GM19463 (cell line): ENCODE measurements at regions not wholly inside any gene's neighbourhood (a gene's known extent, or its start where the extent isn't known, plus 50 kb on each side); places are given as distances from the start of the nearest gene placed in this dataset.
"Not testable (repeated sequence)": the region's sequence is repeated elsewhere in the genome, so short reads cannot be mapped to it uniquely, and the experiment has no call there.

Experiments used
- ATAC-seq: cut with Tn5 transposase; IDR thresholded peaks from one replicate; pipeline ENCODE4 v1.9.1; 2021; ENCODE audit warnings: mild to moderate bottlenecking, moderate library complexity; ENCODE audit not compliant: unreplicated experiment

DNA sequence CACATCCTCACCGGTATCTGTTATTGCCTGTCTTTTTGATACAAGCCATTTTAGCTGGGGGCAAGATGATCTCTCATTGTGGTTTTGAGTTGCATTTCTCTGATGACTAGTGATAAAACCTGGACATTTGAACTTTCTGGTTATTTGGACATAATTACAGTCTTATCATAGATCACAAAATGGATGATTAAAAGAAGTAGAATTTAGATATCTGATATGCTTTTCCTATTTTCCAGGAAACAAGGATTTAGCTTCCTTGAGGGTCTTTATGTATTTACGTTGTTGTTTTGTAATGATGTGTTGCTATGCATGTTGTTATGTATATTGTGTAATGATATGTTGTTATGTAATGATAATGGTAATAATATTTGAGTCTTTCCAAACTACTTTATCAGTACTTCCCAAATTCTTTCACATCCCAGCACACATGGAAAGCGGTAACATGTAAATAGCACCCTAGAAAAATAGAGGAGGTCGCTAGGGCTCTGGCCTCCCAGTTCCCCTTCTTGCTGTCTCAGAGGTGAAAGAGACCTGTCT is 53.8 kb downstream of the GJD2 start:
- ATAC-seq = no peak

DNA sequence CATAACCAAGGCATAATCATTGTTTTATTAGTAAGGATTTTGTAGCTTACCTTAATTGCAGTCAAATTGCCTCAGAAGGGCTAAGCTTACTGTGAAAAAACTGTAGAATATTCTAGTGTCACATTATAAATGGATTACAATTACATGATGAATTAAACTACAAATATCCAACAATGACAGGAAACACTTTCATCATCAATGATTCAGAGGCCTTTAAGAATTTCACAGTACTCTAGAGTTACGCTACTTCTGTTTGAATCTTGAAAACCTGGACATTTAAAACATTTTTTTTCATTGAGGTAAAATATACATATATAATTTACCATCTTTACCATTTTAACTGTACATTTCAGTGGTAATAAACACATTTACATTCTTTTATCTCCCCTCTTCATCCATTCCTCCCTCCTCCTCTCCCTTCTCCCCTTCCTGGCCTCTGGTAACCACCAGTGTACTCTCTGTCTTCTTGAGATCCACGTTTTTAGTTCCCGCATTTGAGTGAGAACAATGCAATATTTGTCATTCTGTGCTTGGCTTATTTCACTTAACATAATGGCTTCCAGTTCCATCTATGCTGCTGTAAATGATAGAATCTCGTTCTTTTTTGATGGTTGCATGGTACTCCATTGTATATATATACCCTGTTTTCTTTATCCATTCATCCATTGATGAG is 54.7 kb downstream of the GJD2 start:
- ATAC-seq = no peak

DNA sequence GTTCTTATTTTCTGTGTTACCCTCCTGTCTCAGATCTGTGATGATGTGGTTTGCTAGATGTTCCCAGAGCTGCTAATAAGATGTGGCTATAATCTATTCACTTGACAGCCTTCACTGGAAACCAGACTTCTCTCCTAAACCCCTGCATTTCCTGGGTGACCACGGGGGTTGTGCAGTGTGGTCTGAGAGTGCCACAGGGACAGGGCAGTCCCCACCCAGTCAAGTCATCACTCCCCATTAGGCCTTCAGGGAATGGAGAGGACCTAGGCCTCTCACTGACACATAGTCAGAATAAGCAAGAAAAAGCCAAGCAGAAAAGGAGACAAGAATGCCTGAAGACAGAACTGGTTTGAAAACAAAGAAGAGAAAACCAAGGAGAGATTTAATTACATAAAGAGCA is 58.3 kb downstream of the GJD2 start:
- no peak for ATAC-seq

DNA sequence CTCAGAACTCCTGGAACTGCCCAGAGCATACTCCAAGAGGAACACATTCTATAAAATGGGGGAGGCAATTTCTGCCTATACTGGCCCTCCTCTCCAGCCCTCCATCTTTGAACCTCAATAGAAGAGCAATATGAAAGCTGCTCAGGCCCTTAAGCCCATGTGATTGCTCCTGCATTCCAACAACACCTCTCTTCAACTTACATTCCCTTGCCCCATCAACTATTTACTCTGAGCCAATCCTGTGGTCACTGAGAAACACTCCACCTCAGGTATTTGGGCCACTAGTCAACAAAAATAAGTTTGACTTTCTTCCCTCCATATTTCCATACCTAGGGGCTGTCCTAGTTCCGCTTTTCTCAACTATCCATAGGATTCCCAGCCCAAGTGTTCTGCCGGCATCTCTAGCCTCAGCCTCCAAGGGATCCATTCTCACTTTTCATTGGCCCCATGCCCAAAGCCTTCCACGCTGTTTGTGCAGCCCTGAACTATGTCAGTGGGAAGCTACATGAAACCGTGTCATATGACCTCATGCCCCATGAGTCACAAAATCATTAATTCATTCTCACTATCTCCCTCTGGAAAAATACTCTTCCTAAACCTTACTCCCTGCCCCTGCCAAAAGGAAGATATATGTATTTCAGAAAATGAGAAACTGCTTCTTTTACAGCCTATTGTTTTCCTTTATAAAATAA is 61.6 kb downstream of the GJD2 start:
- ATAC-seq = no peak

DNA sequence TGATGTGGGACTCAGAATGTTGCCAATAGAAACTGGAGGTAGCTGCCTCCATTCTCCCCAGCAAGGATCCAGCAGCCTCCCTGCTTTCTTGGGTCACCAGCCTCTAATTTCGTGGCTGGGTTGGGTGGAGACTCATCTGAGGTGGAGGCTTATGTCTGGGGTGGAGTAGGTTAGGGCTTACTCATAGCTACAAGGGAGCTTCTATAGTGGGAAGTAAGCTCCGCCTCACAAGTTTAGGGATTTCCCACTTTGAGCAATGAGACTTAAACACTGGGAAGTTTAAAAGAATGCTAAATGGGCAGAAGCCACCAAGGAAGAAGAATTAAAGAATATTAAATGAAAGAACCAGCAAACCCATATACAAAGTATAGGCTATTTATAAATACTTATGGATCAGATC is 63.8 kb downstream of the GJD2 start:
- no peak for ATAC-seq

DNA sequence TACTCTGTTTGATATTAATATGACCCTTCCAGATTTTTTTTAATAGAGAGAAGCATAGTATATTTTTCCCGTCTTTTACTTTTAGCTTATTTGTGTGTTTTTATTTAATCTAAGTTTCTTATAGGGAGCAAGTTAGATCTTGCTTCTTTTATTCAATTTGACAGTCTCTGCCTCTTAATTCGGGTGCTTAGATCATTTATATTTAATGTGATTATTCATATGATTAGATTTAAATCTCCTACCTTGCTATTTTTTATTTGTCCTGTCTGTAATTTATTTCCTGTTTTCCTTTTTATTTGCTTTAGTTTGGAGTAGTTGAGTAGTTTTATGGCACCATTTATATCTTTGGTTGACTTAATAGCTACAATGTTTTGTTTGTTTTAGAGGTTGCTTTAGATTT is 66.1 kb downstream of the GJD2 start:
- ATAC-seq = no peak

DNA sequence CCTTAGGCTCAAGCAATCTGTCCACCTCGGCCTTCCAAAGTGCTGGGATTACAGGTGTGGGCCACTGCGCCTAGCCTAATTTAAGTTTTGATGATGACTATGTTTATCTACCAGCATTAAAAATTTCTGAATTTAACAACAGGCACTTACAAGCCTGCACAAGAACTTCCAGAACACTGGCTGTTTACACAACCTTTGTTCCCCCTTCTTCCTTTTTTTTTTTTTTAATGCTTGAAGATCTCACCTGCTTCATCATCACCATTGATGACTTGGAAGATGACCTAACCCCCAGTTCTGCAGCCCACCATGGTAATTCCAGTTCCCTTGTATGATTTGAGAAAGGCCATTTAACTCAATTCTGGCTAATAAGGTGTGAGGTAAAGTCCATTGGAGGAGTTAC is 70.4 kb downstream of the GJD2 start:
- no peak for ATAC-seq

DNA sequence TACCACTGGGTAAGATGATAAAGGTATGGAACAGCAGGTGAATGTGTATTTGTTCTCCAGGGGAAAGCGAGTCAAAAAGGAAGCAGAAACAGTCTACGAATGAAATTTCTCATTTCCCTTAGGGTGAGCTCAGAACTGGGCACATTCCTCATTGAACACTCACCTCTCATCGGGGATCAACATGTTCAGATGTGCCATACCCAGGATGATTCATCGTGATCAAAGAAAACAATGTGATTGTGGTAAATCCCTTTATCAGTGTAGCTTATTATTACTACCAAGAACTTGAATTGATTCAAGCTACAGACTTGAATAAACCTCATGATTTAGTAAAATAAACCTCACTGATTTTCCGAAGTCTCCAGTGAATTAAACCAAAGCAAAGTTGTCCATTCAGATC is 72.1 kb downstream of the GJD2 start:
- ATAC-seq = no peak

DNA sequence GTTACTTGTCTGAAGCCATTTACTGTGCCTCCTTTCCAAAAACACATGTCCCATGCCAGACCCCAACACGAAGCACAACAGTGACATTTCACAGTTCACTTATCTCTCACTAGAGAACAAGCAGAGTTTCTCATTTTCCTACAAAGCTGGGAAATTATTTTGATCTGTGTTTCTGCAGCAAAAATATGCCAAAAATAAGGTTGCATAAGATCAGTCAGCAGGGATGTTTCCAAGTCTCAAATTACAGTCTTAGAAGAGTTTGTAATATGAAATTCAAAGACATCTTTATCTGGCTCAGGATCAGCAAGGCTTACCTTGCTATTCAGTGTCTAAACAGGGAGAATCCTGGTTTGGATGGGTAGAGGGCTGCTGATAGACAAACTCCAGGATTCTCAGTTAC is 75.5 kb downstream of the GJD2 start:
- no peak for ATAC-seq

DNA sequence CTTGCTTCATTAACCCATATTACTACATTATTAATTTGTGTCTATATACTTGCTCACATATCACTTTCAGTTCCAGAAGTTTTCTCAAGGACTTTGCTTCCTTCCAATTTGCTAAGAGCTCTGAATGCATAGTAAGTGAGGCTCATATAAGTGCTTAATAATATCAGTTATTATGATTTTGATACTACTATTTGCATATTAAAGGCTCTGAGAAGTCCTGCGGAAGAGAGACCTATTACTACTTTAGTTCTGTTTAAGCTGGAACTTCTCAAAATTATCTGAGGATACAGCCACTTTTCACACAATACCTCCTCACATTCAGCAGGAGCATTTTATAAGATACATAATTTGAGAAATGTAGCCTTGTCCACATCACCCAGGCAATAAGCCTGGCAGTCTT is 81.6 kb downstream of the GJD2 start:
- ATAC-seq = no peak

DNA sequence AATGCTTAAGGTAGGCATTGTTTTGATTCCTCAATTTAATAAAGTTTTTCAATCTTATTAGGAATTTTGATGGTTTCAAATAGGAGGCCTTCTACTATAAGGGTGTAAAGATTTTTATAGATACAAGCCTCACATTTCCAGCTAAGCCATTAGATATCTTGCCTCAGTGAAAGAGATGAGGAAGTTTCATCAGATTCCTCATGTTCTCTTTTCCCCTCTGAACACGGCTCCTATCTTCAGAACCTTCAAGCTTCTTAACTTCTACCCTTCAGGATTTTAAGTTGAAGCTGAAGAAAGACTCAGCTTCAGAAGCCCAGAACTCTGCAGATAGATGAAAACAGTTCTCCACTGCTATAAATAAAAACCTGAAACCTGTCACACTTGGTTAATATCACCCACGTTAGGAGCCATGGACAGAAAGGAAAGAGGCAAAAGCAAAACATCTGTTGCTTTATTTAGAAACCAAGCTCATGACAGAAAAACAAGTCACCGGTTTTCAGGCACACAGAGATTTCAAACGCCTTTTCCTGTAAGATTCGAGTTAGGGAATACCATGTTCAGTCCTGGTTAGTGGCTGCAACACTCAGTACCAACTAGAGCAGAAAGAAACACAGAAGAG is 82.2 kb upstream of the GOLGA8B start:
- ATAC-seq = no peak

DNA sequence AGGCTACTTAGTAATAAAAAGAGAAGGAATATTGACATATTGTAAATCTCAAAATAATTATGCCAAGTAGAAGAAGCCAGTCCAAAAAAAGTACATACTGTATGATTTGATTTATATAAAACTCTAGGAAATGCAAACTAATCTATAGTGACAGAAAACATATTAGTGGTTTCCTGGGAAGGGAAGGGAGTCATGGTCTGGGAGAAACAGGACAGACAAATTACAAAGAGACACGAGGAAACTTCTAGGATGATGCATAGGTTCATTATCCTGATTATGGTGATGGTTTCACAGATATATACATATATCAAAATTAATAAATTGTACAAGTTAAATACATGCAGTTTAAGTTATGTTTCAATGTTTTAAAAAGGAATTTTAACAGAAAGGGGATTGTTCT is 81.0 kb upstream of the GOLGA8B start:
- ATAC-seq = no peak

DNA sequence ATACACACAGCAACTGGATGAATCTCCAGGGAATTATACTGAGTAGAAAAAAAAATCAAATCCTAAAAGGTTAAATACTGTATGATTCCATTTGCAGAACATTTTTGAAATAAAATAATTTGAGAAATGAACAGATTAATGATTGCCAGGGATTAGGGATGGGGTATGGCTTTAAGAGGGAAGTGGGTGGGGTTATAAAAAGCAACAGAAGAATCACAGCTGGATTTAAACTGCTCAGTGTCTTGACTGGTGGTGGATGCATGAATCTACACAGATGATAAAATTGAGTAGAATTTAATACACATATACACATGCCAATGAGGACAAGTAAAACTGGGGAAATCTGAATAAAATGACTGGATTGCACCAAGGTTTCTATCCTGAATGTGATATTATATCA is 79.7 kb upstream of the GOLGA8B start:
- ATAC-seq = no peak

DNA sequence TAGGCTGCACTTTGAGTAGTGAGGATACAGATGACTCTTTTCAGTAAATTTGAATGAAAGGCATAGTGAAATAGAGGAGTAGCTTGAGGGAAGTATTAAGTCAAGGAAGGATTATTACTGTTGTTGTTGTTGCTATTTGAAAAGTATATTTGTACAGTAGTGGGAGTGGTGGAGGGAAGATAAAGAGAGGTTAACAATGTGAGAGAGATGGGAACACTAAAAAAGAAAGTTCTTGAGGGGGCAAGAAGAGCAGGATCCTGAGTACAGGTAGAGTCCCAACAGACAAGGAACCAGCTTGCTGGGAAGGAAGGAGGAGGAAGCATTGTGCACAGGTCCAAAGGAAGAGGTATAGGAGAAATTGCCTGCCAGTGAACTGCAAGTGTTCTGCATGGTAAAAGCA is 75.6 kb upstream of the GOLGA8B start:
- no peak for ATAC-seq

DNA sequence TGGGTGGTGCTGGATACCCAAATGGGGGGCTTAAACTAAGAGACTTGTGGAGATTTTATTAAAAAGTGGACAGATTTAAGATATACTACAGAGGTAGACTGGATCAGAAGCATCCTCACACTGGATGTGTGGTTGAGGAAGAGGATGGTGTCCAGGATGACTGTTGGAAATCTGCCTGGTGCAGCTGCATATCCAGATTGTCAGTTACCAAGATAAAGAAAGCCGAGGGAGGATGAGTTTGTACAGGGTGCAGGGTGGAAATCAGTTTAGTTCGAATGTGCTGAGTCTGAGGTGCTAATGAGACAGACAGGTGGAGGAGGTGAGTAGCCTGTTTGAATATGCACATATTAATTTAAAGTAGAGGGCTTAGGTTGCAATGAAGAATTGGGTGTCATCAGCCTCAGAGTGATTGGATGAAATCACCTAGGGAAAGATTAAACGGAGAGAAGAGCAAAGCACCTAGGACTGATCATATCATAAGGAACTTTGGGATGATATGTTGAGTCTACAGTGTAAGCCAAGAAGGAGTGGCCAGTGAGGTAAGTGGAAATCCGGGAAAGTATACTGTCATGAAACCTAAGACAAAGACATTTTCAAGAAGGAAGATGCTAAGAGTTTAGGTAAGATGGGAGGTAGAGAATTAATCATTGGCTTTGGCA is 74.1 kb upstream of the GOLGA8B start:
- ATAC-seq = no peak

DNA sequence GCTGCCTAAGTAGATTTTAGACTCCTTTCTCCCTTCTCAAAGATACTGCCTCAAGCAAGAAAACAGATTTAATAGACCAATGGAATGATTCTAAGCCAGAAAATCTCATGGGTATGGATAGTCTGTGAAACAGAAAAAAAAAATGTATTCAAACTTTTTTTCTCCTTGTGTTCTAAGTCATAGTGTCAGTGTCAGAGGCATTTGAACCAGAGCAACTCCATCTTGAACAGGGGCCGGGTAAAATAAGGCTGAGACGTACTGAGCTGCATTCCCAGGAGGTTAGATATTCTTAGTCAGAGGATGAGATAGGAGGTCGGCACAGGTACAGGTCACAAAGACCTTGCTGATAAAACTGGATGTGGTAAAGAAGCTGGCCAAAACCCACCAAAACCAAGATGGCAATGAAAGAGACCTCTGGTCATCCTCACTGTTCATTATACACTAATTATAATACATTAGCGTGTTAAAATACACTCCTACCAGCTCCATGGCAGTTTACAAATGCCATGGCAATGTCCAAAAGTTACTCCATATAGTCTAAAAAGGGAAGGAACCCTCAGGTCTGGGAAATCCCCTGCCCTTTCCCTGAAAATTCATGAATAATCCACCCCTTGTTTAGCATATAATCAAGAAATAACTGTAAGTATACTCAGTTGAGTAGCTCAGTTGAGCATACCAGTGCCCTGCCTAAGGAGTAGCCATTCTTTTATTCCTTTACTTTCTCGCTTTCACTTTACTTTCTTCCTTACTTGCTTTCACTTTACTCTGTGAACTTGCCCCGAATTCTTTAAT is 72.8 kb upstream of the GOLGA8B start:
- no peak for ATAC-seq

DNA sequence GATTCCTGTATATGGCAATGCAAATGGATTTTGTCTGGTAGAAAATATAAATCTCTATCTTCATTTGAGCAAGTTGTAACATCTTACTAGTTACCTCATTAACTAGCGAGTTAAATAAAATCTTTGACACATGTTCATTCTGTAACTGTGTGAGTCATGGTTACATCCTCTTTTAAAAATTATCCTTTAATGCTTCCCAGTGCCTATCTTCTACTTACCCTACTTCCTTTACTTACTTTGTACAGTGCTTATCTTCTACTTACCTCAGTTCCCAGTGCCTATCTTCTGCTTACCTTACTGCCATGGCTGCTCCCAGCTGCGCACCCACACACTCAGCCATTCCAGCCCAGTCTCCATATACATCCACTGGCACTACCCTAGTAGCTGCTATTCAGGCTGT is 71.9 kb upstream of the GOLGA8B start:
- no peak for ATAC-seq

DNA sequence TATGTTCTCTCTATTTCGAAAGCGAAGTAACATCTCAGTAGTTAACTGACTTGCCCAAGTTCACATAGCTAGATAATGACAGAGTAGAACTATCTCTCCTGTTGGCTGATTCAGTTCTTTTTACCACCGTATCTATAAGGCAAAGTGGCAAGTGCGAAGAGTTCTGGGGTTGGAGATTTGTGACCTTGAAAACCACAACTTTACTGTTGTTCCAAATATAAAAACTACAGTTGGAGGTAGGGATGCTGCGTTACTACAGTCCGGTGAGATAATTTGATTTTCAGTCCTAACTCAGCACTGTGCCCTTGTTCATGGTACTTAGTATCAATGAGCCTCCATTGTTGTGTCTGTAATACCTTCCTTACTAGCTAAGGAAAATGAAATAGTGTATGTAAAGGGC is 71.2 kb upstream of the GOLGA8B start:
- ATAC-seq = no peak

DNA sequence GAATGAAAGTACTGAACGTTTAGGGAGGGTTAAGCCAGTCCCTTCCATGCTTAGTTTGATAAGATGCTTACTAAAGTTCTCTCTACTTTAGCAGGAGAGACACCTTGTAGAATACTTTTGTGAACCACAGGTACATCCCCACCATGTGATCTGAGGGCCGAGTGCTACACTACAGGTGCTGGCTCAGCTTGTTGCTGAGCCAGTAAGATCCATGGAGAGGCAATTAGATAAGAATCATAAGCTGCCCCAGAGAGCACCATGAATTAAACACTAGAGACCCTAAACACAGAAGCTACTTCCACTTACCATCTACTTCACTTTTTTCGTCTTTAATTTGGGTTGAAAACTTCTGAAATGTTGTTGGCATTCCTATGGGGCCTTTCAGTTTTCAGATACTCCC is 70.5 kb upstream of the GOLGA8B start:
- no peak for ATAC-seq

DNA sequence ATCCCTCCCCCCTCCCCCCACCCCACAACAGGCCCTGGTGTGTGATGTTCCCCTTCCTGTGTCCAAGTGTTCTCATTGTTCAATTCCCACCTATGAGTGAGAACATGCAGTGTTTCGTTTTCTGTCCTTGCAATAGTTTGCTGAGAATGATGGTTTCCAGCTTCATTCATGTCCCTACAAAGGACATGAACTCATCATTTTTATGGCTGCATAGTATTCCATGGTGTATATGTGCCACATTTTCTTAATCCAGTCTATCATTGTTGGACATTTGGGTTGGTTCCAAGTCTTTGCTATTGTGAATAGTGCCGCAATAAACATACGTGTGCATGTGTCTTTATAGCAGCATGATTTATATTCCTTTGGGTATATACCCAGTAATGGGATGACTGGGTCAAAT is 69.9 kb upstream of the GOLGA8B start:
- not testable (repeated sequence) for ATAC-seq

DNA sequence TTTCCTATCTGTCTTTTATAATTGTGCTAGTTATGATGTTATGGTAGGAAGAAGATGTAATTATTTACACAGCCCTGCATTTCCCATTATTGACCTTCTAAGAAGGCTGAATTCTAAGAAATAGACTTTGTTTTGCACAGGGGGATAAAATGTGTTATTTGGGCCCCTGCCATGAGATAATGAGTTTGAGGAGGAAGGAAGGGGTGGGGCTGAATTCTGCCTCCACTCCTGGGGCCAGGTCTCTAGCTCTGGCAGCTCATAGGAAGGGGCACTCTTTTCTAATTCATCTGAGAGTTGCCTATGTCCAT is 69.2 kb upstream of the GOLGA8B start:
- ATAC-seq = no peak
